Mesothelial cell of epicardium (in vitro differentiated cells): ENCODE measurements at regions not wholly inside any gene's neighbourhood (a gene's known extent, or its start where the extent isn't known, plus 50 kb on each side); places are given as distances from the start of the nearest gene placed in this dataset.

Experiments
- DNase-seq, 2 experiments: peaks; one replicate each; pipeline ENCODE4 v3.0.0; 2021; ENCODE audit warnings: low spot score in 2 of 2; ENCODE audit not compliant: unreplicated experiment in 2 of 2
- H3K27ac Mint-ChIP-seq: 2 replicates; pipeline ENCODE4 v1.8.0; 2021; ENCODE audit warnings: mixed read lengths
- H3K27me3 Mint-ChIP-seq: 2 replicates; pipeline ENCODE4 v1.8.0; 2021; ENCODE audit warnings: low read depth, mixed read lengths
- H3K36me3 Mint-ChIP-seq: 2 replicates; pipeline ENCODE4 v1.8.0; 2021; ENCODE audit warnings: mixed read lengths
- H3K4me1 Mint-ChIP-seq: 2 replicates; pipeline ENCODE4 v1.8.0; 2021; ENCODE audit warnings: mixed read lengths
- H3K4me3 Mint-ChIP-seq: 2 replicates; pipeline ENCODE4 v1.8.0; 2021; ENCODE audit warnings: mild to moderate bottlenecking, moderate library complexity, mixed read lengths
- H3K9me3 Mint-ChIP-seq: 2 replicates; pipeline ENCODE4 v1.8.0; 2021; ENCODE audit warnings: mixed read lengths
- TF ChIP-seq, protein P1 (sequence below): fragments of 200-600 bp; sonication (generic); IDR thresholded peaks from one replicate; pipeline ENCODE4 v1.5.0; 2021; ENCODE audit warnings: antibody characterized with exemption; ENCODE audit not compliant: unreplicated experiment

- H3K36me3 Mint-ChIP-seq: no peaks in the 10 kb centered on the region
- H3K9me3 Mint-ChIP-seq: peaks cover 19% of the 10 kb centered on the region
- H3K27me3 Mint-ChIP-seq: no peaks in the 10 kb centered on the region
- H3K4me3 Mint-ChIP-seq: no peak overlapping the region
- H3K27ac Mint-ChIP-seq: no peak overlapping the region
- peaks cover 2% of the 10 kb centered on the region for H3K4me1 Mint-ChIP-seq
- TF ChIP-seq, protein P1, sequence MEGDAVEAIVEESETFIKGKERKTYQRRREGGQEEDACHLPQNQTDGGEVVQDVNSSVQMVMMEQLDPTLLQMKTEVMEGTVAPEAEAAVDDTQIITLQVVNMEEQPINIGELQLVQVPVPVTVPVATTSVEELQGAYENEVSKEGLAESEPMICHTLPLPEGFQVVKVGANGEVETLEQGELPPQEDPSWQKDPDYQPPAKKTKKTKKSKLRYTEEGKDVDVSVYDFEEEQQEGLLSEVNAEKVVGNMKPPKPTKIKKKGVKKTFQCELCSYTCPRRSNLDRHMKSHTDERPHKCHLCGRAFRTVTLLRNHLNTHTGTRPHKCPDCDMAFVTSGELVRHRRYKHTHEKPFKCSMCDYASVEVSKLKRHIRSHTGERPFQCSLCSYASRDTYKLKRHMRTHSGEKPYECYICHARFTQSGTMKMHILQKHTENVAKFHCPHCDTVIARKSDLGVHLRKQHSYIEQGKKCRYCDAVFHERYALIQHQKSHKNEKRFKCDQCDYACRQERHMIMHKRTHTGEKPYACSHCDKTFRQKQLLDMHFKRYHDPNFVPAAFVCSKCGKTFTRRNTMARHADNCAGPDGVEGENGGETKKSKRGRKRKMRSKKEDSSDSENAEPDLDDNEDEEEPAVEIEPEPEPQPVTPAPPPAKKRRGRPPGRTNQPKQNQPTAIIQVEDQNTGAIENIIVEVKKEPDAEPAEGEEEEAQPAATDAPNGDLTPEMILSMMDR: no peak
- DNase-seq: no peak
These were observed 1144.0 kb downstream of the TAF11L14 start for GRCh38 chr5:18778225-18778624.

GRCh38 chr5:18789218-18789998, 1155.1 kb downstream of the TAF11L14 start:
- Mint-ChIP-seq H3K4me3 (no peak overlapping the region), H3K27me3 (no peaks in the 10 kb centered on the region), H3K9me3 (peaks cover 3% of the 10 kb centered on the region), H3K4me1 (peaks cover 2% of the 10 kb centered on the region), H3K27ac (no peak overlapping the region), H3K36me3 (no peaks in the 10 kb centered on the region)
- no peak for DNase-seq
- TF ChIP-seq, protein P1: no peak

DNA sequence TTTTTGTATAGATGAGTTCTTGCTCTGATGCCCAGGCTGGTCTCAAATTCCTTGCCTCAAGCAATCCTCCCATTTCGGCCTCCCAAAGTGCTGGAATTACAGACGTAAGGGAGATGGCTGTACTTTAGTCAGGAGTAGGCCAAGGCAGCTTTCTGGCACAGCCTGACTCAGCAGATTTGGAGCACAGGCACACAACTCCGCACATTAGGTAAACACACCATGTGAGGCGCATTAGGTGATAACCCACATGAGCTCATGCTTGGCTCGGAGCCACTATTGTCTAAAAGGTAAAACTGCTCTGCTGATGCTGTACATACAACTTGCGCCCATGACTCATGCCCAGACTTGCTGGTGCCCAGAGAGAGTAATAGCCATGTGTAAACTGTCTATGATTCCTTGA, 1157.9 kb downstream of the TAF11L14 start:
- TF ChIP-seq, protein P1: no peak
- H3K4me3 Mint-ChIP-seq: no peak overlapping the region
- no peak for DNase-seq
- H3K27ac Mint-ChIP-seq: no peak overlapping the region
- H3K9me3 Mint-ChIP-seq: peaks cover 3% of the 10 kb centered on the region
- peaks cover 4% of the 10 kb centered on the region for H3K4me1 Mint-ChIP-seq
- H3K36me3 Mint-ChIP-seq: no peaks in the 10 kb centered on the region
- no peaks in the 10 kb centered on the region for H3K27me3 Mint-ChIP-seq

GRCh38 chr5:18797222-18797621, 1163.0 kb downstream of the TAF11L14 start:
- no peaks in the 10 kb centered on the region for H3K36me3 Mint-ChIP-seq
- peaks cover 4% of the 10 kb centered on the region for H3K4me1 Mint-ChIP-seq
- no peak overlapping the region for H3K27ac Mint-ChIP-seq
- H3K9me3 Mint-ChIP-seq: peaks cover 5% of the 10 kb centered on the region
- no peak for DNase-seq
- H3K4me3 Mint-ChIP-seq: no peak overlapping the region
- TF ChIP-seq, protein P1: no peak
- no peaks in the 10 kb centered on the region for H3K27me3 Mint-ChIP-seq

- H3K4me1 Mint-ChIP-seq: peaks cover 4% of the 10 kb centered on the region
- no peak overlapping the region for H3K4me3 Mint-ChIP-seq
- peaks cover 5% of the 10 kb centered on the region for H3K9me3 Mint-ChIP-seq
- TF ChIP-seq, protein P1: no peak
- H3K27ac Mint-ChIP-seq: no peak overlapping the region
- no peak for DNase-seq
- H3K27me3 Mint-ChIP-seq: no peaks in the 10 kb centered on the region
- H3K36me3 Mint-ChIP-seq: no peaks in the 10 kb centered on the region
These were observed 1163.8 kb downstream of the TAF11L14 start for GRCh38 chr5:18798058-18798457.
